Astrocyte of the spinal cord (primary cell): ENCODE measurements at regions not wholly inside any gene's neighbourhood (a gene's known extent, or its start where the extent isn't known, plus 50 kb on each side); places are given as distances from the start of the nearest gene placed in this dataset.
A peak's percentile ranks its signal among the peaks of the same experiment; 100 is the strongest.
"Not testable (repeated sequence)": the region's sequence is repeated elsewhere in the genome, so short reads cannot be mapped to it uniquely, and the experiment has no call there.

Source experiments
- DNase-seq: peaks from one replicate; pipeline ENCODE4 v3.0.0; 2011; ENCODE audit warnings: low read depth, low spot score
- H3K4me3 ChIP-seq: 2 replicates; pipeline ENCODE4 v1.5.1; 2011; ENCODE audit warnings: low read depth, mild to moderate bottlenecking, low read length, moderate library complexity
- in situ Hi-C: cut with HindIII; loops from 2 replicates; pipeline ENCODE4 v1.10.0; 2017; ENCODE audit warnings: low sequenced_read_pairs
- TF ChIP-seq, protein P1 (sequence below): IDR thresholded peaks from 2 replicates; pipeline ENCODE4 v1.5.1; 2012; ENCODE audit warnings: low read depth, mild to moderate bottlenecking, low read length, inconsistent platforms

DNA sequence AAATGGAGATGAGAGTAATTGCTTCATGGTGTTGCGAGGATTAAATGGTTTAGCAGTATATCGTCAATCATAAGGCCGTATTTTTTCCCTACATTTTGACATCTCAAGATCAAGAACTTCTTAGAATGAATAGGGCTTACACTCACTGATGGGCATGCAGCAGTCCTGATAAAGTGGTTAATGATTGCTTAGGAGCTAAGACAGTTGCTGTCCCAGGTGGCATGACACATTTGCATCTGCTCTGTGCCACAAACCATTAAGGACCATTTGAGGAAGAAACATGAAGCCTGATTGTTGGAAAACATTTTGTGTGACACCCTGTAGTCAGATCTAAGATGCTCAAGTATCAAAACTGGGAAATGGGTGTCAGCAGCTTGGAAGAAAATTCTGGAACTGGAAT lies 81.0 kb upstream of the SGIP1 start:
- TF ChIP-seq, protein P1, sequence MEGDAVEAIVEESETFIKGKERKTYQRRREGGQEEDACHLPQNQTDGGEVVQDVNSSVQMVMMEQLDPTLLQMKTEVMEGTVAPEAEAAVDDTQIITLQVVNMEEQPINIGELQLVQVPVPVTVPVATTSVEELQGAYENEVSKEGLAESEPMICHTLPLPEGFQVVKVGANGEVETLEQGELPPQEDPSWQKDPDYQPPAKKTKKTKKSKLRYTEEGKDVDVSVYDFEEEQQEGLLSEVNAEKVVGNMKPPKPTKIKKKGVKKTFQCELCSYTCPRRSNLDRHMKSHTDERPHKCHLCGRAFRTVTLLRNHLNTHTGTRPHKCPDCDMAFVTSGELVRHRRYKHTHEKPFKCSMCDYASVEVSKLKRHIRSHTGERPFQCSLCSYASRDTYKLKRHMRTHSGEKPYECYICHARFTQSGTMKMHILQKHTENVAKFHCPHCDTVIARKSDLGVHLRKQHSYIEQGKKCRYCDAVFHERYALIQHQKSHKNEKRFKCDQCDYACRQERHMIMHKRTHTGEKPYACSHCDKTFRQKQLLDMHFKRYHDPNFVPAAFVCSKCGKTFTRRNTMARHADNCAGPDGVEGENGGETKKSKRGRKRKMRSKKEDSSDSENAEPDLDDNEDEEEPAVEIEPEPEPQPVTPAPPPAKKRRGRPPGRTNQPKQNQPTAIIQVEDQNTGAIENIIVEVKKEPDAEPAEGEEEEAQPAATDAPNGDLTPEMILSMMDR: no peak
- in situ Hi-C loops: no loop called here
- H3K4me3 ChIP-seq: no peak overlapping the region
- no peak for DNase-seq

DNA sequence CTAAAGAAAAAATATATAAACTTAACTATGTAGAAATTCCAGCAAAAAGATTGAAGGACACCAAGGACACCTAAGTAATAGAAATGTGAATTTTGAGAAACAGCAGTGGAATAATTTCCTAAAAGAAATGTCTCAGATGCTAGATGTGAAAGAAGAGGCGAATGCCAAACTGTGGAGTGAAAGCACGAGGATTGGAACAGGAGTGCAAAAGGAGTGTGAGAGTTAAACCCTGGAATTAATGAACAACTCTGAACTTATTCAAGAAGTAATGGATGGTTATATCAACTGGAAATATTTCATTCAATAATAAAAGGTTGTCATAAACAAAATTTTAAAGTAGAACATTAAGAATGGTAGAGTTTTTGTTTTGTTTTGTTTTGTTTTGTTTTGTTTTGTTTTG lies 78.5 kb upstream of the SGIP1 start:
- H3K4me3 ChIP-seq: no peak overlapping the region
- TF ChIP-seq, protein P1: no peak
- DNase-seq: no peak
- in situ Hi-C loops: no loop called here

DNA sequence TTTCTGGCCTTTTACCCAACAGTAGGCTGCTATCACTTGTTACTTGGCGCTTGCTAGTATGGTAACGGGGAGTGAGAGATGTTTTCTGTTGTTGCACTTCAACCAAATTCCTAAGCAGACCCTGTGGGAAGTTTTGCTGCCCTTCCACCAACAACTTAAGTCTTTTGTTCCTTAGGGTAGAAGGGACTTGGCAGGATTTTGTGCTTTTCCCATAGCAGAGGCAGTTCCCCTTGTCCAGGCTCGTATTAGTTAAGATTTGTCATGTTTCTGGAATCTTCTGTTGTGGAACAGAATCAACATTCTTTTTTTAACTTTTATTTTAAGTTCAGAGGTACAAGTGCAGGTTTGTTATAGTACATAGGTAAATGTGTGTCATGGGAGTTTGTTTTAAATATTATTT lies 73.2 kb upstream of the SGIP1 start:
- no peak overlapping the region for H3K4me3 ChIP-seq
- TF ChIP-seq, protein P1: no peak
- DNase-seq: no peak
- in situ Hi-C loops: no loop called here

DNA sequence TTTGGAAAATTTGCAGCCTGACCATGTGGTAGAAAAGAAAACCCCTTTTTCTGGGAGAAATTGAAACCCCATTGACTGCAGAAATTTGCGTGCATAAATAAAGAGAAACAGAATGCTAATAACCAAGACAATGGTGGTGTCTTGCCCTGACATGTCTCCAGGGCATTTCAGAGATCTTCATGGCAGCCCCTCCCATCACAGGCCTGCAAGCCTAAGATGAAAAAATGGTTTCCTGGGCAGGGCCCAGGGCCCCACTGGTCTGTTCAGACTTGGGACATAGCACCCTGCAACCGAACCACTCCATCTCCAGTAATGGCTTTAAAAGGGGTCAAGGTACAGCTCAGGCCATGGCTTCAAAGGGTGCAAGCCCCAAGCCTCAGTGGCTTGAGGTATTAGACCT lies 71.6 kb upstream of the SGIP1 start:
- no peak overlapping the region for H3K4me3 ChIP-seq
- DNase-seq: no peak
- in situ Hi-C loops: no loop called here
- TF ChIP-seq, protein P1: no peak

DNA sequence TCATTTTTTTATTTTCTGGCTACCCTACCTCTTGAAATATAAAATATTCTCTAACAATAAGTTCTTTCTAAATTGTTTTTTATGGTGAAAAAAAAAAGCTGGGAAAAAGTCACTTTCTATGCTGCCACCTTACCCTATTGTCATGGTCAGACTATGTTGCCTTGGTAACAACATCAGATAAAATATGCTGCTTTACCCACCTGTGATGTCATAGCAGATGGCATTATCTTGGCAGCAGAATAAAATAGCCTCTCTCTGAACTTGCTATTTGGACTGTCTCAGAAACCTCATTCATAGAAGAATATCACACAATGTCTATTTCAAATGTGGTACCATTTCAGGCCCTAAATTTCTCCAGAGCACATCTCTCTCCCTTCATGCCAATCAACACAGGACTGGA lies 69.6 kb upstream of the SGIP1 start:
- no peak for DNase-seq
- H3K4me3 ChIP-seq: no peak overlapping the region
- in situ Hi-C loops: no loop called here
- TF ChIP-seq, protein P1: no peak

DNA sequence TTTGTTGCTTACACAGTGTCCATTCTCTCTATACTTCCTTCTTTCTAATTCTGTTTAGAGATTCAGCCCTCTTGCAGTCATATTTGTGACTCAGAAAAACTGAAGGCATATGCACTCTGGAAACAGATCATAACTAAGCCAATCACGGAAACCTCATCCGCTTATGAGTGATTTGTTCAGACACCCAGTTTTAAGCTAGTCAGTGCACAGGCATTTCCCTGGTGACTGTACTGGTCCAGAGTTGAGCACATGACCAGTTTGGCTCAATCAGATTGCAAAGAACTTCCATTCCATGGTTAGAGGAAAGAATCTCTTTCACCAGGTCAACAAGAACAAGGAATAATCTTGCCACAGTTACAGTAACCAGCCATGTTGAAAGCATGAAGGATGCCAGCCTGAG lies 69.2 kb upstream of the SGIP1 start:
- in situ Hi-C loops: no loop called here
- H3K4me3 ChIP-seq: no peak overlapping the region
- TF ChIP-seq, protein P1: no peak
- peak; percentile 93 for DNase-seq

DNA sequence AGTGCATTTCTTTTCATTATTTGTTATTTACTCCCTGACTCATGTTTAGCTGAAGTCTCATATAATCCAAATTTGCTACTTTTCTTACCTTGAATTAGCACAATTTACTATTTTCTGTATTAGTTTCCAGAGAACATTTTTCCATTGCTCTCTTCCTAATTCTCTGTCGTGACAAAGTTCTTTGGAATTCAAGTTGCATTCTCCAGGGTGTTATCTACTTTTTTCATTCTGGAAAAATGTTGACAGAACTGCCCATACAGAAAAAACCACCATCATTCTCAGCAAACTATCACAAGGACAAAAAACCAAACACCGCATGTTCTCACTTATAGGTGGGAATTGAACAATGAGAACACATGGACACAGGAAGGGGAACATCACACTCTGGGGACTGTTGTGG lies 67.3 kb upstream of the SGIP1 start:
- in situ Hi-C loops, H3K4me3 ChIP-seq: not testable (repeated sequence)
- peak; percentile 63 for DNase-seq
